HCT116 (cell line): ENCODE measurements at regions not wholly inside any gene's neighbourhood (a gene's known extent, or its start where the extent isn't known, plus 50 kb on each side); places are given as distances from the start of the nearest gene placed in this dataset.

Experiments used
- ATAC-seq: fragments of 200-7000 bp; cut with Tn5 transposase; 2 replicates; pipeline ENCODE4 v1.9.1; 2020; ENCODE audit warnings: mild to moderate bottlenecking, moderate library complexity
- BruUV-seq: library from RNA; stranded (reverse); fragments of 400-500 nt; replicated peaks from 2 replicates; lab custom pipeline; 2021; lab: Mats Ljungman, UMichigan
- CTCF ChIA-PET: fragments of 300-600 bp; sonication (Branson Sonifier 250); formaldehyde crosslinking; loops from one replicate; lab custom pipeline; 2021; ENCODE audit warnings: antibody characterized with exemption; lab: Charles Lee
- POLR2A ChIA-PET: fragments of 300-600, 350-600 bp; sonication (Branson Sonifier 250); formaldehyde crosslinking; loops from one replicate; lab custom pipeline; 2021; ENCODE audit warnings: antibody characterized with exemption; lab: Charles Lee
- RAD21 ChIA-PET, 2 experiments: fragments of 300-600 bp; sonication (Branson Sonifier 250); formaldehyde crosslinking; loops; one replicate each; lab custom pipeline; 2023; ENCODE audit warnings: low total read pairs in 2 of 2; ENCODE audit not compliant: uncharacterized antibody in 2 of 2, unreplicated experiment in 2 of 2, low non-redundant PET in 1 of 2; lab: Charles Lee
- DNase-seq: peaks from one replicate; pipeline ENCODE4 v3.0.0-alpha.2; 2010; ENCODE audit warnings: low read depth, low spot score
- H2AFZ ChIP-seq: fragments of 200-600 bp; shearing (Covaris generic), sonication (generic); 2 replicates; pipeline ENCODE4 v1.6.1; 2017; ENCODE audit warnings: low read depth, mixed run types, mixed read lengths, antibody characterized with exemption, low read length; ENCODE audit not compliant: poor library complexity, severe bottlenecking
- H3K27ac ChIP-seq: 2 replicates; pipeline ENCODE4 v1.5.1; 2012; ENCODE audit warnings: low read depth, low read length
- H3K27me3 ChIP-seq: fragments of 200-600 bp; sonication (generic); 2 replicates; pipeline ENCODE4 v1.6.1; 2016; ENCODE audit warnings: mixed run types, low read length, mixed read lengths; ENCODE audit not compliant: insufficient read depth
- H3K36me3 ChIP-seq, 2 experiments: fragments of 200-500 bp in 1 of 2; fragments of 200-600 bp in 1 of 2; sonication (Bioruptor generic) in 1 of 2; sonication (generic) in 1 of 2; 2 replicates each; pipeline versions ENCODE4 v1.5.1 to v1.6.1; 2014 to 2016; ENCODE audit warnings: low read length in 2 of 2, inconsistent platforms in 1 of 2, mixed read lengths in 1 of 2, mixed run types in 1 of 2; ENCODE audit not compliant: insufficient read depth in 2 of 2, control insufficient read depth in 1 of 2
- H3K4me1 ChIP-seq, 2 experiments: fragments of 200-600 bp in 1 of 2; sonication (generic) in 1 of 2; 2 replicates each; pipeline versions ENCODE4 v1.5.1 to v1.6.1; 2012 to 2017; ENCODE audit warnings: low read length in 2 of 2, inconsistent platforms in 1 of 2, mild to moderate bottlenecking in 1 of 2, mixed read lengths in 1 of 2, mixed run types in 1 of 2, moderate library complexity in 1 of 2; ENCODE audit not compliant: insufficient read depth in 2 of 2, control insufficient read depth in 1 of 2
- H3K4me2 ChIP-seq: fragments of 200-600 bp; sonication (generic); 2 replicates; pipeline ENCODE4 v1.6.1; 2017; ENCODE audit warnings: mixed run types, low read length, mixed read lengths
- H3K4me3 ChIP-seq, 2 experiments: fragments of 200-600 bp in 1 of 2; sonication (generic) in 1 of 2; replicated peaks in 1 of 2; 2 replicates each; pipeline ENCODE4 v1.5.1; 2011 to 2016; ENCODE audit warnings: low read length in 2 of 2, control low read depth in 1 of 2, low read depth in 1 of 2, mild to moderate bottlenecking in 1 of 2, mixed read lengths in 1 of 2, mixed run types in 1 of 2
- H3K79me2 ChIP-seq: fragments of 200-600 bp; sonication (generic); 2 replicates; pipeline ENCODE4 v1.6.1; 2017; ENCODE audit warnings: mild to moderate bottlenecking, mixed run types, low read length, moderate library complexity, mixed read lengths; ENCODE audit not compliant: insufficient read depth
- H3K9ac ChIP-seq: fragments of 200-600 bp; sonication (generic); 2 replicates; pipeline ENCODE4 v1.6.1; 2016; ENCODE audit warnings: low read length, mixed read lengths
- H3K9me2 ChIP-seq: fragments of 200-600 bp; sonication (generic), shearing (Covaris generic); 2 replicates; pipeline ENCODE4 v1.6.1; 2017; ENCODE audit warnings: mixed run types, mild to moderate bottlenecking, moderate library complexity; ENCODE audit not compliant: insufficient read depth
- H3K9me3 ChIP-seq, 2 experiments: fragments of 200-500 bp in 1 of 2; fragments of 200-600 bp in 1 of 2; sonication (Bioruptor generic) in 1 of 2; sonication (generic) in 1 of 2; 2 replicates each; pipeline ENCODE4 v1.6.1; 2014 to 2017; ENCODE audit warnings: low read length in 2 of 2, mixed read lengths in 2 of 2, inconsistent platforms in 1 of 2, low read depth in 1 of 2, mild to moderate bottlenecking in 1 of 2, mixed run types in 1 of 2, moderate library complexity in 1 of 2; ENCODE audit not compliant: control insufficient read depth in 1 of 2, insufficient read depth in 1 of 2
- H4K20me1 ChIP-seq: fragments of 200-600 bp; sonication (generic), shearing (Covaris generic); 2 replicates; pipeline ENCODE4 v1.6.1; 2017; ENCODE audit warnings: mixed run types, mild to moderate bottlenecking, moderate library complexity; ENCODE audit not compliant: insufficient read depth
- CBX3 ChIP-seq: IDR thresholded peaks from 2 replicates; pipeline ENCODE4 v1.6.1; 2012; ENCODE audit warnings: low read depth
- CEBPB ChIP-seq: IDR thresholded peaks from 2 replicates; pipeline ENCODE4 v1.6.1; 2012; ENCODE audit warnings: low read depth
- CTCF ChIP-seq, 3 experiments: fragments of 200-600 bp in 1 of 3; sonication (generic) in 1 of 3; IDR thresholded peaks in 2 of 3; conservative IDR thresholded peaks in 1 of 3; 2 replicates each; pipeline ENCODE4 v1.5.1; 2012 to 2017; ENCODE audit warnings: low read depth in 2 of 3, low read length in 2 of 3, antibody characterized with exemption in 1 of 3, borderline replicate concordance in 1 of 3, control low read depth in 1 of 3, mild to moderate bottlenecking in 1 of 3, mixed read lengths in 1 of 3, mixed run types in 1 of 3, moderate library complexity in 1 of 3; ENCODE audit not compliant: insufficient read depth in 1 of 3
- EGR1 ChIP-seq: IDR thresholded peaks from 2 replicates; pipeline ENCODE4 v1.6.1; 2012; ENCODE audit warnings: low read depth
- ELF1 ChIP-seq: IDR thresholded peaks from 2 replicates; pipeline ENCODE4 v1.6.1; 2012; ENCODE audit warnings: low read depth, borderline replicate concordance
- EZH2 ChIP-seq: fragments of 200-600 bp; sonication (generic); IDR thresholded peaks from 2 replicates; pipeline ENCODE4 v1.6.1; 2017; ENCODE audit warnings: antibody characterized with exemption, mixed run types
- EZH2phosphoT487 ChIP-seq: fragments of 200-600 bp; IDR thresholded peaks from 2 replicates; pipeline ENCODE4 v1.6.1; 2018; ENCODE audit warnings: antibody characterized with exemption, borderline replicate concordance
- FOSL1 ChIP-seq: IDR thresholded peaks from 2 replicates; pipeline ENCODE4 v1.6.1; 2012; ENCODE audit warnings: low read depth
- MAX ChIP-seq: IDR thresholded peaks from 2 replicates; pipeline ENCODE4 v1.6.1; 2012
- POLR2A ChIP-seq: IDR thresholded peaks from 2 replicates; pipeline ENCODE4 v1.7.0; 2011; ENCODE audit warnings: borderline replicate concordance; ENCODE audit not compliant: insufficient read depth, insufficient read length; ENCODE audit errors: extremely low read depth
- POLR2AphosphoS5 ChIP-seq: IDR thresholded peaks from 2 replicates; pipeline ENCODE4 v1.6.1; 2011; ENCODE audit warnings: mild to moderate bottlenecking, low read depth, low read length, moderate library complexity
- RAD21 ChIP-seq: IDR thresholded peaks from 2 replicates; pipeline ENCODE4 v1.6.1; 2012; ENCODE audit warnings: low read depth, mild to moderate bottlenecking
- SIN3A ChIP-seq: IDR thresholded peaks from 2 replicates; pipeline ENCODE4 v1.6.1; 2012; ENCODE audit warnings: low read depth
- SP1 ChIP-seq: IDR thresholded peaks from 2 replicates; pipeline ENCODE4 v1.6.1; 2012; ENCODE audit warnings: low read depth
- SRF ChIP-seq: IDR thresholded peaks from 2 replicates; pipeline ENCODE4 v1.6.1; 2012; ENCODE audit warnings: low read depth
- TCF7L2 ChIP-seq: IDR thresholded peaks from 2 replicates; pipeline ENCODE4 v1.7.0; 2011; ENCODE audit warnings: borderline replicate concordance, inconsistent platforms; ENCODE audit not compliant: insufficient read depth, insufficient read length; ENCODE audit errors: extremely low read depth
- YY1 ChIP-seq: IDR thresholded peaks from 2 replicates; pipeline ENCODE4 v1.6.1; 2011; ENCODE audit warnings: low read length, low read depth, moderate library complexity, mild to moderate bottlenecking; ENCODE audit not compliant: insufficient replicate concordance; ENCODE audit errors: extremely low read depth
- ZFX ChIP-seq: fragments of 450-650 bp; IDR thresholded peaks from 2 replicates; pipeline ENCODE4 v1.6.1; 2017
- ZNF274 ChIP-seq: fragments of 200-500 bp; sonication (Bioruptor generic); IDR thresholded peaks from 2 replicates; pipeline ENCODE4 v1.6.1; 2014; ENCODE audit warnings: mild to moderate bottlenecking, low read depth, low read length, inconsistent platforms
- intact Hi-C: fragments of 100-400 bp; cut with micrococcal nuclease; formaldehyde crosslinking; loops from 2 replicates; pipeline ENCODE4 v1.10.0; 2022

- no peaks in the 10 kb centered on the region for H3K9me3 ChIP-seq
- no peaks in the 10 kb centered on the region for H3K4me1 ChIP-seq
- no peak for DNase-seq
- TF ChIP-seq EZH2: no peak
- TF ChIP-seq CEBPB: no peak
- no peak for TF ChIP-seq SIN3A
- no peak for TF ChIP-seq POLR2AphosphoS5
- no peak for TF ChIP-seq CBX3
- TF ChIP-seq EGR1: no peak
- no peak for TF ChIP-seq ELF1
- no peak for TF ChIP-seq YY1
- TF ChIP-seq EZH2phosphoT487: no peak
- TF ChIP-seq TCF7L2: no peak
- TF ChIP-seq POLR2A: no peak
- no peak for TF ChIP-seq RAD21
- TF ChIP-seq FOSL1: no peak
- no peak for TF ChIP-seq ZNF274
- no peak for TF ChIP-seq SP1
- no peak for TF ChIP-seq SRF
- no peak for TF ChIP-seq ZFX
- TF ChIP-seq MAX: no peak
- TF ChIP-seq CTCF (IDR thresholded peaks at IDR 0.05 in 2 of 3, conservative IDR thresholded peaks at IDR 0.05 in 1 of 3; ENCODE audit: borderline replicate concordance in 1 of 3, insufficient read depth in 1 of 3, low read depth in 2 of 3, low read length in 2 of 3): no peak
- POLR2A ChIA-PET: no interaction called here
- H3K27me3 ChIP-seq: no peaks in the 10 kb centered on the region
- no TSS peak for BruUV-seq
- no peaks in the 10 kb centered on the region for H3K36me3 ChIP-seq
- H3K4me2 ChIP-seq: no peak overlapping the region
- RAD21 ChIA-PET: no interaction called here
- no peak overlapping the region for H3K9ac ChIP-seq
- H3K4me3 ChIP-seq: no peak overlapping the region
- intact Hi-C loops: no loop called here
- no peak overlapping the region for H3K27ac ChIP-seq
- CTCF ChIA-PET: no interaction called here
- no peaks in the 10 kb centered on the region for H3K9me2 ChIP-seq
- ATAC-seq: no peak
- no peaks in the 10 kb centered on the region for H4K20me1 ChIP-seq
- H3K79me2 ChIP-seq: no peaks in the 10 kb centered on the region
- H2AFZ ChIP-seq: no peak overlapping the region
These were observed 163.6 kb upstream of the GNAI1 start for GRCh38 chr7:79971058-79971457.
